GM18861 (cell line): ENCODE measurements at regions not wholly inside any gene's neighbourhood (a gene's known extent, or its start where the extent isn't known, plus 50 kb on each side); places are given as distances from the start of the nearest gene placed in this dataset.

Source experiments
- ATAC-seq: cut with Tn5 transposase; IDR thresholded peaks from one replicate; pipeline ENCODE4 v1.9.1; 2021; ENCODE audit not compliant: unreplicated experiment

DNA sequence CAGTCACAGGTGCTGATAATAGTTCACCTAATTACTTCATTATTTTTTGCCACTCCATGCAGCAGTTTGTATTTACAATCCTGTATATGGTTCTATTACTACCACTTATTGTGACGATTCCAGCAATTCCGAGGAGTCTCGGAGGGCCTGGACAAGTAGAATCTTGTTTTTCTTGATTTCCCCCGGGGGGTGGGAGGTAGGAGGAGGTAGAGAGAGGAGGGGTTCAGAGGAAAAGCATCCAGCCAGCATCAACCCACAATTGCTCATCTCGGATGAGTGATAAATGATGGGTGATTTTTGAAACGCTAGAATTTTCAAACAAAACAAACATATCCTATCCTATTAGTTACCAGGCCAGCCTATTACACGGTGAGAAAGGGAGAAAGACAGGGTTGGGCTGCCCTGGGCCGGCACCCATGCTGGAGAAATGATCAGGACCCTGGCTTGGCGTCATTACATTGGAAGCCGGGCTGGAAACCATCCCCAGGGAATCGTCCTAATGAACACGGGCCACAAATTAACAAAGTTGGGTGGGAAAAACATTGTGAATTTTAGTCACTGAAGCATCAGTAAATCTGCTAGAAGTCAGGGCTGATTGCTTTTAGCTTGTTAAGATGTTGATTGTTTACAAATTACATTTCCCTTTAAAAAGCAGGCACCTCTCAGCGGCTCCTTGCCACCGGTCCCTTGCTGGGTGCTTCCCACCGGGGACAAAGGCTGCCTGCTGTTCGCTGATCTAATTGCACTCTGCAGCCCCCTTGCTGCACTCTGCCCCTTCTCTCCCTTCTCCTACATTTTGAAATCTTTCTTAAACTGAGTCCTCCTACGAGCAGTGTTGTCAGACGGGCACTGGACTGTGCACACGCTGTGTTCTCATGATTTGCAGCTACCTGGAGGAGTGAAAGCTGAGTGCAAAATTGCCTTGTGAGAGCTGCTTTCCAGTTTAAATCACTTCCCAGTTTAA, 95.5 kb downstream of the FAM204A start:
- ATAC-seq, result no peak

DNA sequence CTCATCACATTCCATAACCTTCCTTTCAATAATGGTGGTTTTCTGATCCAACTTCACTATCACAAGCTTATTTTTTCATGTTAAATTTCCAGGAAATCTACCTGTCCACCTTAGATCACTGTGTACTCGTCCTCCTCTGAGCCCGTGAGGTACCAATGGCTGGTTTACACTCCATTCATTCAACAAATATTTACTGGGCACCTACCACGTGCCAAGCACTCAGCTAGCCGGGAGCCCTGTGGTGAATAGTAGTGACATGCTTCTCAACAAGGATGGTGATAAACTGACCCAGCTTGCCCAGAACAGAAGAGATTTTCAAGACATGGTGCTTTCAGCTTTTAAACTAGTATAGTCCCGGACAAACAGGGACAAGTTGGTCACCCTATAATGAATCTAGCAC, 98.2 kb downstream of the FAM204A start:
- no peak for ATAC-seq

DNA sequence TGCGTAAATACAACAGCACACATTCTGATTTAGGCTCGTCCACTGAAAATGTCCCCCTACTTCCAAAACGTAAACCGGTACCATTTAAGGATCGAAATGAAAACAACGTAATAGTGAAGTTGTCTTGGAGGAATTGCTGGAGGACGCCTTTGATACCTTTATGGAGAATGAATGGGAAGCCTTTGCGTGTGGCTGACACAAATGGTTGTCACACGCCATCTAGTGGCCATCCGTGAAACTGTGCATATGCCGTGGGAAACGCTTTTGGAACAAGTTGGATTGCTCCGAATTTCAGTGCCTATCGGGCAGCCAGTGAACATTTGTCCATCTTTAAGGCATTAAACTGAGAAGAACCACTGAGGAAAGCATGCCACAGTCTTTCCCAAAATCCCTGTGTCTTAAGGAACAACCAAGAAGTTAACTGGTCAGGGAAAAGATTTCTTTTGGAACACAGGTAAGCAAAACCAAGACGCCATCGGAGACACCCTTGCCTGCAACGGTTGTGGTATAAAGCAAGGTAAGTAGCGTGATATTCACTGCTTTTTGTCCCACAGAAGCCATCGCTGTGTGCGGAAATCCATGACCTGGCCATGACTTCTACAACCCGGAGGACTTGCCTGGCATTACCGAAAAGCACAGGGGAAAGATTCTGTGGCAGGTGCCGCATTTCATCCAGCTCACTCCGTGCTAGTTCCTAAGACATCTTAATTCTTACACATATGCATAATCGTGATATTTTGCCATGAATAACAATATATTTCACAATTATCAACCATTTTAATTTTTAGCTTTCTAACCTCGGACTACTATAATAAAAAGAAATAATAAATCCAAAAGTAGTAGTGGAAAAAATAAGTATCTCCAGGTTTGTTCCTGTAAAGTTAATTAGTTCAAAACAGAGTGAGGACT, 100.6 kb downstream of the FAM204A start:
- ATAC-seq, result peak; percentile 46

DNA sequence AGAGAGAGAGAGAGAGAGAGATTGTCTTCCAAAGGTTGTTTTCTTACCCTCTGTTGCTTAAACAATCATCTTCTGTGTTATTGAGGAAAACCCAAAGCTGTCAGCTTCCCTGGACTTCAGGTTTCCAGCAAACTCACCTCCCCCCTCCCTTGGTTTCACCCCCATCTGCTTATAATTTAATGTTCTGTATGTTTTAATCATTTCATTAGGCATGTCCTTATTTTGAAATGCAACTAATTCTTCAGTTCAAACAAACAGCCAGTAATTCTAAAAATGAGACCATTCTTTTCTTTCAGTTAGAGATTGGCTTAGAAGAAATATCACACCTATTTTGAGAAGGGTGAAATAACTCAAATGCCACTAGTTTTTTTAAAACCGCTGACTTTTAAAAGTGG, 102.9 kb downstream of the FAM204A start:
- no peak for ATAC-seq

DNA sequence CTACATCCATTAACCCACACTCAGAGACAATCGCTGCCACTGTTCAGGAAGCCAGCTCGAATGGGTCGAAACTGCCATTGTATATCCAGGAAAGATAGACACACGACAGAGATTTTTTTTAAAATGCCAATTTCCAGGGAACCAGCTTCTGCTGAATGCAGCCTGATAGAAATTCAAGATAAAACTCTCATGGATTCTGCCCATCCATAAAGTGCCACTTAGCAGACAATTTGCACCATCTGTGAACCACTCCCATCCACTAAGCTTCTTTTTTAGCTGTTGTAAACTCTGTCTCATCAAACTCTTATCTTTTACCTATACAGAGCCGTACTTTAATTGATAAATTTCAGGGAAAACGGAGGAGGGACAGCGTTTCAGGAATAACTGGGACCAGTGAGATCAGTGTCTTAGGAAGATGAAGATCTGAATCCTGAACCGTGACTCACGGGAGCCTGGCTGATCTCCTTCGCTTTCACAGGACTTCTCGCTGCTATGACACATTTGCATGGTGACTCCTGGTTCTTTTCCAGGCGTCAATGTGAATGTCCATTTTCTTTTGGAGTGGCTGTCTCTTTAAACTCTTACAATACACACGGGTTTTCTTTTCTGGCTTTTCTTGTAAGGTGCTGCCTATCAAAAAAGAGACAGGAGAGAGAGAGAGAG, 103.4 kb downstream of the FAM204A start:
- no peak for ATAC-seq

DNA sequence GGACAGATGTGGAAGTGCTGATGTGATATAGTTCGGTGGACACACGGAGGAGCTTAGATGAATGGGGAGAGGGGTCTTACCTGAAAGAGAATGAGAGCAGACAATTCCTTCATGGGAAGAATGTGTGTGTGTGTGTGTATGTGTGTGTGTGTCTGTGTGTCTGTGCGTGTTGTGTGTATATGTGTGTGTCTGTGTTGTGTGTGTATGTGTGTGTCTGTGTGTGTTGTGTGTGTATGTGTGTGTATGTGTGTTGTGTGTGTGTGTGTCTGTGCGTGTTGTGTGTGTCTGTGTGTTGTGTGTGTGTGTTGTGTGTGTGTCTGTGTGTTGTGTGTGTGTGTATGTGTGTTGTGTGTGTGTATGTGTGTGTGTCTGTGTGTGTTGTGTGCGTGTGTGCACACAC, 104.2 kb downstream of the FAM204A start:
- ATAC-seq, result no peak

DNA sequence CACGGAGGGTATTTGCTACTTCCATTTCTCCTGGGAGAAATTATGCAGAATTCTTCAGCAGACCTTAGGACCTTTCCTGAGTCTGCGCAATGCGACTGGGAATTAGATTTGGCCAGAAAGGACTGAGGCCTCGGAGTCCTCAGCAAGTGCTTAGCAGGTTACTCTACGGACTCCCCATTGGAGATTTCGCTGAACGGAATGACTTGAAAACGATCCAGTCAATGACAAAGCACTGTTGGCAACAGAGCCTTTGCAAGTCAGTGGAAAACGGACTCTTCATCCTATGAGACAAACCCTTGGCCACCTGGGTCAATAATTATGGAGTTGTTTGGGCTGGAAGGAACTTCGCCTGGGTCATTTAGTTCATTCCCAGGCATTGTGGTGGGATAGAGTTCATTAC, 107.4 kb downstream of the FAM204A start:
- ATAC-seq, result no peak

DNA sequence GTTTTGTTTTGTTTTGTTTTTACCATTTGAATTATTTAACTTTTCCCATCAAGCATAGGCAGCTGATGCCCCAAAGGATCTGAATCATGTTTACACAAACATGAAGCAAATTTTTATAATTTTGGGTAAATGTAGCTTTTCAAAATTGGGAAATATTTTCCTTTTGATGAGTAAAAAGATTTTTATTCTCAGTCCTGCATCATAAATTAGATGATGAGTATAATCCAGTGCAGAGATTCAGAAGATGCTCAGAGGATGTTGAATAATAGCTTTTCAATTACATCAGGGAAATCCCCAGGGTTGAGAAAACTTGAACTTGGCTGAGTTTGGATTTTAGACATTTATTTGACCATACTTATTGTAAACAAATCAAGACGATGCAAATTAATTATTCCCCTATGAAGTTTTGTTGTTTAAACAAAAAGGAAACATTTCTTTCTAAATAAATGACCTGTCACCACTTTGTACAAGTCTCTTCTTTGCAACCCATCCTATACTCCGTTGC, 121.7 kb downstream of the FAM204A start:
- ATAC-seq, result no peak

DNA sequence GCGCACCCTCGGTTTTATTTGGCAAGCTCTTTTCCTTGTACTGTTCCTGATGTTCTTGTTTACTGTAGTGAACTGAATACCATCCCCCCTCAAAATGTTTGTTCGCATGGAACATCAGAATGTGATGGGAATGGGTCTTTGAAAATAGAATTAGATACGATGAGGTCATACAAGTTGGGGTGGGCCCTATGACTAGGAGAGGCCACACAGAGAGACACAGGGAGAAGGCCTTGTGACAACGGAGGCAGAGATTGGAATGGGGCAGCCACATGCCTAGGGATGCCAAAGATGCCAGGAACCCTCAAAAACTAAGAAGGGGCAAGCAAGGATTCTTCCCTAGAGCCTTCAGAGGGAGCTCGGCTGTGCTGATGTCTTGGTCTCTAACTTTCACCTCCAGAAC, 123.6 kb downstream of the FAM204A start:
- ATAC-seq, result no peak

DNA sequence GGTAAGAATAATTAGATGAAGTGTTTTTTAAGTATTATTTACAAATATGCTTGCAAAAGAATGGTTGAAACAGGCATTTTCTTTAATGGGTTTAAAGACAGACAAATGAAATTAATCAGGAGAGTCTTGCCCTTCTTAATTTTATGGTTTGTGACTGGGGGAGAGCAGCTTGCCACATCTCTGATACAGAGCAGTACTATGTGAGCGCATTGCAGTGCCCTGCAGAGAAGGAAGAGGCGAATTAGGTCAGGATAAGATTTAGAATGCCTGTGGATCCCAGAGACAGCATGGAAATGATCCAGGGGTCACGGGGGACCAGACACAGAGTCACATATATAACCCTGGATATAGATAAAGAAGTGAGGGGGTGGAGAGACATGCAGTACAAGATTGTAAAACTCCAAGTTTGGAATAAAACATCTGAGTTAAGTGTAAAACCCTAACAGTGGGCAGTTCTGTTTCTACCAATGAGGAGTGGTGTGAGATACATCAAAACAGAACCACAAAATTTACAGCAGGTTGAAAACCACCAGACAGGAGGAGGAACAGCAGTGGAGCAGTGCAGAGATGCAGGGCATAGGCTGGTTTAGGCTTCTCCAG, 125.5 kb downstream of the FAM204A start:
- no peak for ATAC-seq

DNA sequence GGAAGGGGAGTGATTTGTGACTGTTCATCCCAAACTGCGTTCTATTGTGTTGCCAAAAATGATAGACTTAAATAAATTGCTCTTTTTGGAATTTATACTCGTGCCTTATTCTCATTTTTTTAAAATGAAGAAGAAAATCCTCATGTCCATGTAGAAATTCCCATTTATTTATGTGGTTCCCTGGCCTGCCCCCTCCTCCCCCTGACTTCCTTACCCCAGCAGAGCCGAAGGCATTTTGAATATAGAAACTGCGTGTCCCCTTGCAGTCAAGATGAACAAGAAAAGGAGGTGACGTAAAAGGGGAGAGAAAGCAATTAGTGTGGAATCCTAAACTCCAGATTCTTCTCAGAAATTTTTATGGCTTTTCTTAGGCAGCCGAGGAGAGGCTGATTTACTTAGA, 126.1 kb downstream of the FAM204A start:
- ATAC-seq, result no peak

DNA sequence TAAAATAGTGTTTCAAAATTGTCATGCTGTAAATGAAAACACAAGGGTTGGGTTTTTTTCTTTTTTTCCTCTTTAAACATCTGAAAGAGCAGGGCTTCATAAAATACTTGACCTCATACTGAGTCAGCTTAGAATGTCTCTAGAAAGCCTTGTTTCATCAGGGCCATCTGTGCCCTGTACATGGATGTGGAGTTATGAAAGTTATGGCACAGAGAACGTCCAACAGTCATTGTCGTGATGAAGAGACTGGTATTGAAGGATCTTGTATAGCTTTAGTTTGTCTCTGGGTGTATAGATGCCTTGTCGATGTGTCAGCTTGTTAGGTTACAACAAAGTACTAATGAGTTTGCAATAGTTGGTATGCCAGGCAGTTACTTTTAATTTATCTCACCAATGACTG, 127.3 kb downstream of the FAM204A start:
- no peak for ATAC-seq

DNA sequence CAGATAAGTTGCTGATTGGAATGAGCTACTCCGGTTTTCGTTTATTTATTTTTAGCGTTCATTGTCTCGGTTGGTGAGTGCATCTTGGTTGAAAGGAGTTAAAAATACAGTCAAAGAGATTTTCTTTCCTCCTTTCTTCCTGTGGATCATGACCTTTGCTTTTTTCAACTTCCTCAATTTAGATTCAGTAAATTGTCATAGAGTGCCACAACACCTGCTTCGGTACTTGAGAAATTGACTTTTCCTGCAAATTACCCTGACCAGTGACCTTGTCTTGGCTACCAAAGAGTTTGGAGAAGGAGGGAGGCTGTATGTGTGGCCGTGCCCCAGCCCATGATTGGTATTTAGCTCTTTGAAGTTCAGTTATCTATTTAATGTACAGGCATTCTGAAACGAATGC, 128.7 kb downstream of the FAM204A start:
- ATAC-seq, result no peak

DNA sequence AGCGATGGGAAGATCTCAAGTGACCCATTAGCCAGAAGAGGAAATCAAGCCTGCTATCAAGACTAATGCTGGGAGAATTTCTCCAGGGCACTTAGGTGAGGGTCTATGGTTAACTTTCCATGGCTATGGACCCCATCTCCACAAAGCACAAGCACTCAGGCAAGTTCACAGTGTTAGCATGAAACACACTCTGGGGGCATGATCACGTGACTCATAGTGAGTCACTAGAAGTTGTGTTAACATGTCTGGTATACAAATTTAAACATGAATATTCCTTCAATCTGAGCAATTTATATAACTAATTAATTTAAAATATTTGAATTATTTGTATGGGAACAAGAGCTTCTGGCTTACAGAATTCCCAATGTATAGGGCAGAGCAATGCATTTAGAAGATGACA, 131.8 kb downstream of the FAM204A start:
- ATAC-seq, result no peak

DNA sequence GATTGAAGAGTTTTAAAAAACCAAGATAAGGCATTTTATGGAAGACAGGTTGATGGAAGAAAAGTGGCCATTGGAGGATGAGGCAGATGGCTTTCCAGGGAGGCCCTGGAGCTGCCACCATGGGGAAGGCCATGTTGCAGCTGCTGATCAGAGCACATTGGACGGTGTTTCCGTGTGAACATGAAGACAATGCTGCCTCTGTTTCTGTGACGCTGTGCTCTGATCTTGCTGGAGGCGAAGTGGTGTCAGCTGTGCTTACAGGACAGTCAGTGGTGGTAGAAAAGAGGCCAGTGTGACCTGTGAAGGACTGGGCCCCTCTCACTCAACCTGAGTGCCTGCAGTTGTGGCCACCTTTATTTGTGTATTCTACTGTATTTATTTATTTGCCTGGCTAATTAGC, 132.9 kb downstream of the FAM204A start:
- ATAC-seq, result no peak

DNA sequence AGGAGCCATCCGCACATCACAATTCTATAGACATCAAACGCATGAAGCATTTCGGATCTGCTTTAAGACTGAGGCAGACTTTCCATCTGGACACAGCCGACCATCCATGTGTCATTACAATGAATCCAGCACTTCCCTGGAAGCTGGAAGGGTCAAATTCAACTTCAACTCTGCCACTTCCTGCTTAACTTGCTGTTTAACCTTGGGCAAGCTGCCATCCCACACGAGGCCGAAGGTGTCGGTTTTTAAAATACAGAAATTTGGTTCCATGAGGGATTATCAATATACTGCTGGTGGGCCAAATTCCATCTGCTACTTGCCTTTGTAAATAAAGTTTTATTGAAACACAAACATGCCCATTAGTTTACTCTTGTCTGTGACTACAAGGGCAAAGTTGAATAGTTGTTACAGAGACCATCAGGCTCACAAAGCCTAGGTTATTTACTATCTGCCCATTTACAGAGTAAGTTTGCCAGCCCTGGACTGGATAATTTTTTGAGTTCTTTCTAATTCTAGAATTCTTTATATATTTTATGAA, 134.6 kb downstream of the FAM204A start:
- ATAC-seq, result no peak

DNA sequence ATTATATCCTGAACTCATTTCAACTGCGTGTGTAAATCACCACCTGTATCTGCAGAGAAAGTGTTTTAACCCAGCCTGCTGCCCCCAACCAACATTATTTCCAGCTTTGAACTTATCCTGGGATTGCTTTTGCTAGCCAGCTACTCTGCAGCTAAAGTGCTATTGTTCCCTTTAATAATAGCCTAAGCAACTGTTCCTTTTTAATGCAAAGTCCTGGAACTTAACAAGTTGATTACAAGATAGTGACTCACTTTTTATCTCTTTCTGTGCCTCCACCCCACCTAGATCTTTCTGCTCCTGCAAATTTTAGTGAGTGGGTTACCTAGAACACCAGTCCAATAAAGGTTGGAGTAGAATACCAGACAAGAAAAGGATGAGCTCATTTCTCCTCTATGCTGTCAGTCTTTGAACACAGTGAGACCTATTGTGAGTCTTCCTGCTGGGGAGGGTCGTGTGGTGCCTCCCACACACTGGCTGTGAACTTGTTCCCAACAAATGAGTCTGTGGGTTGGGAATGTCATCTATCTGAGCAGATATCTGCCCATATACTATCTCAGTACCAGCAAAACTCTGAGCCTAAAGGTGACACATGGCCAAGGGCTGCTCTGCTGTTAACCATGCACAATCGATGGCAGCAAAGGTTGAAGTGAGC, 137.7 kb downstream of the FAM204A start:
- ATAC-seq, result no peak

DNA sequence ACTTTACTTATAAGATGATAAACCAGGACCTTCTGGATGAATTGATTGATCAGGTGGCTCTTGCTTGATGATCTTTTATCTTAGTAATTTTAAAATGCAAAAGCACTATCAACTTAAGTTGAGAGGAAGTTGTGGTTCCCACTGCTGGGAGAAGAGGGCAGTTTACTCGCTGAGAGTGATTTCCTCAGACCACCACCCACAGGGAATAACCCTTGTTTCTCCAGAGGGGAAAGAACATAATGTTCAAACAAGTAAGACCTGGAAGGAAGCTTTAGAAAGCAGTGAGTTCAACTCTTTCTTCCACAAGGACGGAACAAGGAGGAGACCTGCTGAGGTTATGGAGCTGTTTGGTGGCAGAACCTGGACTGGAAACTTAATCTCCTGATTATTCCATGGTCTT, 138.7 kb downstream of the FAM204A start:
- ATAC-seq, result no peak

DNA sequence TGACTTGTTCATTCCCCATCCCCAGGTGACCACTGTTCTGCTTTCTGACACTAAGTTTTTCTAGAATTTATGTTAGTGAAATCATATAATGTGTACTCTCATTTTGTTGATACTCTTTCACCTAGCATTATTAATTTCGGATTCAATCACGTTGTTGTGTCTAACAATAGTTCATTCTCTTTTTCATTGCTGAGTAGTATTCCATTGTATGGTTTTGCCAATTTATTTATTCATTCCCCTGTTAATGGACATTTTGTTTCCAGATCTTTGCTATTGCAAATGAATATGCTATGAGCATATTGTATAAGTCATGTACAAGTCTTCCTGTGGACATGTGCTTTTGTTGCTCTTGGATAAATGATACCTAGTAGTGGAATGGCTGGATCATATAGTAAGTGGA, 146.4 kb downstream of the FAM204A start:
- ATAC-seq, result no peak

DNA sequence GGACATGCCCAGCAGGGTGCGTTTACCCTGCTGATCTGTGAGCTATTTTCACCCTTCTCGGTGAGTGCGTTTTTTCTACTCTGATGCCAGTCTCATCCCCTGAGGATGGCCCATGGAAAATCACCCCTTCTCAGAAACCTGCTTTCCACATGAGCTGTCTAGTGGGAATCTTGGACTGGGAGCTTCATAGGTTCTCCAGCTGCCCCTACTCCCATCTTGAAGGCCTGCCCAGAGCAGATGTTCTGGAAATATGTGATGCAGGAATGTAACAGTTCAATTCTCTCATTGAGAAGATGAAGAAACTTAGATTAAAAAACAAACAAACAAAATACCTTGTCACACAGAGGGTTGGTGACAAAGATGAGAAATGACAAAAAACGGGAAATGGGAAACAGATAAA, 146.9 kb upstream of the RAB11FIP2 start:
- no peak for ATAC-seq
